K562 (cell line): ENCODE measurements at regions not wholly inside any gene's neighbourhood (a gene's known extent, or its start where the extent isn't known, plus 50 kb on each side); places are given as distances from the start of the nearest gene placed in this dataset.

Experiments used
- ARID2 ChIP-seq: fragments of 450-650 bp; IDR thresholded peaks from 2 replicates; pipeline ENCODE4 v1.6.1; 2017; ENCODE audit warnings: antibody characterized with exemption, mild to moderate bottlenecking
- GTF2F1 ChIP-seq: IDR thresholded peaks from 2 replicates; pipeline ENCODE4 v1.6.1; 2011; ENCODE audit warnings: low read depth, low read length, improper control_type of control experiment
- HCFC1 ChIP-seq: IDR thresholded peaks from 2 replicates; pipeline ENCODE4 v1.6.1; 2012; ENCODE audit warnings: low read depth, low read length, improper control_type of control experiment
- HLTF ChIP-seq: fragments of 450-650 bp; IDR thresholded peaks from 2 replicates; pipeline ENCODE4 v1.6.1; 2016
- HOXB6 ChIP-seq: fragments of 250-450 bp; sonication (Bioruptor Pico); IDR thresholded peaks from 2 replicates; pipeline ENCODE4 v1.5.1; 2022; ENCODE audit warnings: mild to moderate bottlenecking, borderline replicate concordance
- JUND ChIP-seq, 2 experiments: IDR thresholded peaks; 2 replicates in 1 of 2; 3 replicates in 1 of 2; pipeline ENCODE4 v1.6.1; 2011; ENCODE audit warnings: borderline replicate concordance in 2 of 2, low read depth in 2 of 2, low read length in 2 of 2, improper control_type of control experiment in 1 of 2, missing biosample characterization in 1 of 2, missing genetic modification characterization in 1 of 2, missing genetic modification reagents in 1 of 2
- KLF1 ChIP-seq: fragments of 450-650 bp; IDR thresholded peaks from 2 replicates; pipeline ENCODE4 v1.6.1; 2016; ENCODE audit warnings: missing genetic modification characterization, missing compliant biosample characterization
- MNT ChIP-seq, 2 experiments: fragments of 450-650 bp; conservative IDR thresholded peaks; 2 replicates each; pipeline ENCODE4 v1.6.1; 2017; ENCODE audit warnings: mild to moderate bottlenecking in 2 of 2, moderate library complexity in 2 of 2
- PML ChIP-seq: IDR thresholded peaks from 2 replicates; pipeline ENCODE4 v1.6.1; 2012; ENCODE audit warnings: low read length, inconsistent platforms
- RAD21 ChIP-seq, 2 experiments: fragments of 250-450 bp in 1 of 2; fragments of 450-650 bp in 1 of 2; sonication (Bioruptor Pico) in 1 of 2; formaldehyde crosslinking in 1 of 2; IDR thresholded peaks in 1 of 2; conservative IDR thresholded peaks in 1 of 2; 2 replicates each; pipeline versions ENCODE4 v1.4.0 to v1.8.0; 2020 to 2022; ENCODE audit warnings: mild to moderate bottlenecking in 2 of 2, moderate library complexity in 1 of 2
- RCOR1 ChIP-seq, 2 experiments: IDR thresholded peaks; 2 replicates each; pipeline ENCODE4 v1.6.1; 2012; ENCODE audit warnings: low read depth in 2 of 2, low read length in 2 of 2, borderline replicate concordance in 1 of 2, improper control_type of control experiment in 1 of 2
- REST ChIP-seq, 2 experiments: fragments of 450-650 bp; formaldehyde crosslinking in 1 of 2; IDR thresholded peaks; 2 replicates each; pipeline versions ENCODE4 v1.4.0 to v1.6.1; 2014 to 2020; ENCODE audit warnings: mild to moderate bottlenecking in 2 of 2, borderline replicate concordance in 1 of 2, low read depth in 1 of 2
- TBP ChIP-seq: optimal IDR thresholded peaks from 2 replicates; pipeline ENCODE3; 2011; ENCODE audit warnings: low read depth, low read length, improper control_type of control experiment
- TRIM28 ChIP-seq: fragments of 450-650 bp; IDR thresholded peaks from 2 replicates; pipeline ENCODE4 v1.6.1; 2017
- ZEB2 ChIP-seq: fragments of 450-650 bp; IDR thresholded peaks from 2 replicates; pipeline ENCODE4 v1.6.1; 2016
- ZNF384 ChIP-seq: IDR thresholded peaks from 2 replicates; pipeline ENCODE4 v1.6.1; 2012; ENCODE audit warnings: low read depth, low read length, improper control_type of control experiment
- TF ChIP-seq, protein P1 (sequence below), 2 experiments: fragments of 250-450 bp in 1 of 2; fragments of 450-650 bp in 1 of 2; sonication (Bioruptor Pico) in 1 of 2; IDR thresholded peaks; 2 replicates each; pipeline versions ENCODE4 v1.6.1 to v1.8.0; 2016 to 2021; ENCODE audit warnings: mild to moderate bottlenecking in 2 of 2, moderate library complexity in 2 of 2, missing compliant biosample characterization in 1 of 2, missing genetic modification characterization in 1 of 2

DNA sequence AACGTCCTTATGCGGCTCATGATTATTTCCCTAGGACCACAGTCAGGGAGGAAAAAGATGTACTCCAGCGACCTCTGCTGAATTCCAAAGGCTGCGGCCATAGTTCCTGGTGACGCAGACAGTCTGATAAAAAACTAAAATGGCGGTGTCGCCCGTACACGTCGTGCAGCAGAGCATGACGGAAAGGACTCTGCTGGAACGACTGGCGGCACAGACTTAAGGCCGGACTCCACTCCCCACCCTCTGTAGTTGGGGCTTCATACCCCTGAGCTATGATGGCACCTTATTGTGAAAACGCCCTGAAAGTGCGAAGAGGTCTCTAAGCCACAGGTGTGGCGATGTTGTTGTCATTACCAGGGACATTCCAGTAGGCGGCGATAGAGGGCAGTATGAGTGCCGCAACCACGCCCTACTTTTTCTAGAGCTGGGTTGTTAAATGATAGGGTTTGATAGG, 90.0 kb upstream of the EDA2R start (continued):
- TF ChIP-seq RAD21 (CRISPR knock-in tag; conservative IDR thresholded peaks at IDR 0.05 in 1 of 2, IDR thresholded peaks at IDR 0.05 in 1 of 2) (peak; percentile 49 to 63), GTF2F1 (no peak), HLTF (no peak), PML (no peak), MNT (conservative IDR thresholded peaks at IDR 0.05) (peak; percentile 34 to 61; a peak in 3 of 4 replicates), HOXB6 (CRISPR knock-in tag) (no peak), ARID2 (peak; percentile 64; the same call in 1 of the 2 replicates), REST (IDR thresholded peaks at IDR 0.05; ENCODE audit: borderline replicate concordance) (peak; percentile 39; the same call in 1 of the 2 replicates), REST (CRISPR knock-in tag; IDR thresholded peaks at IDR 0.05; ENCODE audit: low read depth) (no peak), TRIM28 (peak; percentile 56; the same call in 1 of the 2 replicates), KLF1 (tag) (0 out of 2 replicates have a peak, but pooled peaks have one; percentile 25), ZNF384 (0 out of 2 replicates have a peak, but pooled peaks have one; percentile 33), ZEB2 (peak; percentile 63; the same call in 1 of the 2 replicates), JUND (IDR thresholded peaks at IDR 0.05; ENCODE audit: borderline replicate concordance, low read depth, low read length) (0 out of 2 replicates have a peak, but pooled peaks have one; percentile 3), JUND (tag; IDR thresholded peaks at IDR 0.05; ENCODE audit: borderline replicate concordance, low read depth, low read length) (peak; percentile 43; the same call in 1 of the 3 replicates), HCFC1 (0 out of 2 replicates have a peak, but pooled peaks have one; percentile 17), RCOR1 (IDR thresholded peaks at IDR 0.05; ENCODE audit: borderline replicate concordance in 1 of 2, low read depth in 2 of 2, low read length in 2 of 2) (0 out of 4 replicates have a peak, but pooled peaks of 1 of the 2 experiments have one; percentile 4), TBP (peak; percentile 73)
- TF ChIP-seq, protein P1, sequence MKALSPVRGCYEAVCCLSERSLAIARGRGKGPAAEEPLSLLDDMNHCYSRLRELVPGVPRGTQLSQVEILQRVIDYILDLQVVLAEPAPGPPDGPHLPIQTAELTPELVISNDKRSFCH (CRISPR knock-in tag; IDR thresholded peaks at IDR 0.05), result no peak
- TF ChIP-seq, protein P1 (tag; IDR thresholded peaks at IDR 0.05), result no peak
